Smooth muscle cell (in vitro differentiated cells): ENCODE measurements at regions not wholly inside any gene's neighbourhood (a gene's known extent, or its start where the extent isn't known, plus 50 kb on each side); places are given as distances from the start of the nearest gene placed in this dataset.
A peak's percentile ranks its signal among the peaks of the same experiment; 100 is the strongest.

Experiments used
- DNase-seq: peaks from one replicate; lab custom pipeline; 2025; ENCODE audit not compliant: unreplicated experiment; lab: John Stamatoyannopoulos, UW
- H2AFZ ChIP-seq: fragments of 200-600 bp; sonication (generic); 2 replicates; pipeline ENCODE4 v1.6.0; 2016; ENCODE audit warnings: antibody characterized with exemption, low read depth, mild to moderate bottlenecking
- H3F3A ChIP-seq: fragments of 200-600 bp; sonication (generic); 2 replicates; pipeline ENCODE4 v1.6.0; 2017; ENCODE audit warnings: antibody characterized with exemption, low read depth
- H3K27ac ChIP-seq: fragments of 200-600 bp; sonication (generic); 2 replicates; pipeline ENCODE4 v1.5.1; 2016; ENCODE audit warnings: low read depth, mild to moderate bottlenecking
- H3K27me3 ChIP-seq: fragments of 200-600 bp; sonication (generic); 2 replicates; pipeline ENCODE4 v1.6.1; 2016; ENCODE audit warnings: low read depth, mild to moderate bottlenecking
- H3K36me3 ChIP-seq: fragments of 200-600 bp; sonication (generic); 2 replicates; pipeline ENCODE4 v1.5.1; 2016; ENCODE audit warnings: low read depth
- H3K4me1 ChIP-seq: fragments of 200-600 bp; sonication (generic); 2 replicates; pipeline ENCODE4 v1.5.1; 2016; ENCODE audit warnings: low read depth
- H3K4me2 ChIP-seq: fragments of 200-600 bp; sonication (generic); 2 replicates; pipeline ENCODE4 v1.6.0; 2016; ENCODE audit warnings: mild to moderate bottlenecking
- H3K4me3 ChIP-seq: fragments of 200-600 bp; sonication (generic); 2 replicates; pipeline ENCODE4 v1.5.1; 2016; ENCODE audit warnings: mild to moderate bottlenecking
- H3K79me2 ChIP-seq: fragments of 200-600 bp; sonication (generic); 2 replicates; pipeline ENCODE4 v1.6.0; 2016; ENCODE audit warnings: low read depth, mild to moderate bottlenecking
- H3K9ac ChIP-seq: fragments of 200-600 bp; sonication (generic); 2 replicates; pipeline ENCODE4 v1.6.0; 2016; ENCODE audit warnings: low read depth
- H3K9me3 ChIP-seq: fragments of 200-600 bp; sonication (generic); replicated peaks from 2 replicates; pipeline ENCODE4 v1.5.1; 2016; ENCODE audit warnings: low read depth
- H4K20me1 ChIP-seq: fragments of 200-600 bp; sonication (generic); 2 replicates; pipeline ENCODE4 v1.6.0; 2016; ENCODE audit warnings: low read depth
- CTCF ChIP-seq: fragments of 200-600 bp; sonication (generic); IDR thresholded peaks from 2 replicates; pipeline ENCODE4 v1.5.1; 2017; ENCODE audit warnings: borderline replicate concordance, mild to moderate bottlenecking, antibody characterized with exemption; ENCODE audit not compliant: insufficient read depth, poor library complexity, severe bottlenecking
- WGBS: methylation state at CpG from one replicate; pipeline ENCODE4 v1.1.7; 2016; ENCODE audit warnings: low lambda C conversion rate; 5-methylcytosine and 5-hydroxymethylcytosine counted together

GRCh38 chr12:74922642-74923041, 287.0 kb downstream of the KCNC2 start:
- H3K27ac ChIP-seq: no peak overlapping the region
- DNase-seq: no peak

GRCh38 chr12:74941670-74942069, 268.0 kb downstream of the KCNC2 start:
- no peaks in the 10 kb centered on the region for H4K20me1 ChIP-seq
- H3K9me3 ChIP-seq: no peaks in the 10 kb centered on the region
- no peaks in the 10 kb centered on the region for H3K27me3 ChIP-seq
- no peak overlapping the region for H3K4me2 ChIP-seq
- TF ChIP-seq CTCF: no peak
- H3K27ac ChIP-seq: no peak overlapping the region
- no peak for DNase-seq
- no peaks in the 10 kb centered on the region for H3K79me2 ChIP-seq
- H3K36me3 ChIP-seq: no peaks in the 10 kb centered on the region
- H3K4me1 ChIP-seq: no peaks in the 10 kb centered on the region
- no peak overlapping the region for H3K4me3 ChIP-seq
- no peaks in the 10 kb centered on the region for H3F3A ChIP-seq
- no peak overlapping the region for H3K9ac ChIP-seq
- WGBS: 87% methylated on average over 2 of the region's 2 CpGs
- H2AFZ ChIP-seq: no peak overlapping the region

More at GRCh38 chr12:74922642-74923041, 287.0 kb downstream of the KCNC2 start:
- H3K4me3 ChIP-seq: no peak overlapping the region
- H3K9me3 ChIP-seq: no peaks in the 10 kb centered on the region
- H4K20me1 ChIP-seq: no peaks in the 10 kb centered on the region
- no peak overlapping the region for H3K4me2 ChIP-seq
- no peak overlapping the region for H3K9ac ChIP-seq
- H3K27me3 ChIP-seq: no peaks in the 10 kb centered on the region
- H2AFZ ChIP-seq: no peak overlapping the region
- no peaks in the 10 kb centered on the region for H3F3A ChIP-seq
- no peaks in the 10 kb centered on the region for H3K79me2 ChIP-seq
- no peaks in the 10 kb centered on the region for H3K4me1 ChIP-seq
- WGBS: 83% methylated on average over 1 of the region's 1 CpG
- no peaks in the 10 kb centered on the region for H3K36me3 ChIP-seq
- no peak for TF ChIP-seq CTCF

GRCh38 chr12:74945771-74946198, 263.9 kb downstream of the KCNC2 start:
- TF ChIP-seq CTCF: no peak
- no peak overlapping the region for H3K4me3 ChIP-seq
- H2AFZ ChIP-seq: peak overlapping the region; percentile 47
- H3K36me3 ChIP-seq: no peaks in the 10 kb centered on the region
- no peaks in the 10 kb centered on the region for H3K27me3 ChIP-seq
- no peaks in the 10 kb centered on the region for H4K20me1 ChIP-seq
- no peak overlapping the region for H3K9ac ChIP-seq
- no peak for DNase-seq
- H3K4me1 ChIP-seq: no peaks in the 10 kb centered on the region
- H3K9me3 ChIP-seq: no peaks in the 10 kb centered on the region
- H3F3A ChIP-seq: no peaks in the 10 kb centered on the region
- H3K79me2 ChIP-seq: no peaks in the 10 kb centered on the region
- no peak overlapping the region for H3K4me2 ChIP-seq
- WGBS: 42% methylated on average over 2 of the region's 2 CpGs
- no peak overlapping the region for H3K27ac ChIP-seq

- H3K36me3 ChIP-seq: no peaks in the 10 kb centered on the region
Measured at GRCh38 chr12:74953697-74954096, 255.9 kb downstream of the KCNC2 start.

More at GRCh38 chr12:74953697-74954096, 255.9 kb downstream of the KCNC2 start:
- Histone ChIP-seq H3F3A (no peaks in the 10 kb centered on the region), H3K9me3 (peaks cover 8% of the 10 kb centered on the region), H4K20me1 (no peaks in the 10 kb centered on the region), H3K4me1 (no peaks in the 10 kb centered on the region), H3K27me3 (no peaks in the 10 kb centered on the region), H3K79me2 (no peaks in the 10 kb centered on the region), H2AFZ (no peak overlapping the region), H3K4me3 (no peak overlapping the region), H3K9ac (no peak overlapping the region), H3K27ac (no peak overlapping the region), H3K4me2 (no peak overlapping the region)
- WGBS: 96% methylated on average over 1 of the region's 1 CpG
- no peak for DNase-seq
- TF ChIP-seq CTCF: no peak
